Activated T-helper 2 cell treated with anti-CD3 and anti-CD28 coated beads, Interferon-gamma antibody, Interleukin-2, Interleukin-4, amounts not matched to agents 10 μg/mL and 5 μg/mL and 100 μg/mL, durations not matched to agents 14 hours and 24 hours and 36 hours (primary cell): ENCODE measurements at regions not wholly inside any gene's neighbourhood (a gene's known extent, or its start where the extent isn't known, plus 50 kb on each side); places are given as distances from the start of the nearest gene placed in this dataset.
"Not testable (repeated sequence)": the region's sequence is repeated elsewhere in the genome, so short reads cannot be mapped to it uniquely, and the experiment has no call there.

Experiments
- DNase-seq: peaks from one replicate; pipeline ENCODE4 v3.0.0; 2021; ENCODE audit warnings: low spot score
- H3K27ac Mint-ChIP-seq: one replicate; pipeline ENCODE4 v1.8.0; 2021; ENCODE audit warnings: mixed read lengths
- H3K27me3 Mint-ChIP-seq: one replicate; pipeline ENCODE4 v1.8.0; 2021; ENCODE audit warnings: low read depth, mixed read lengths
- H3K36me3 Mint-ChIP-seq: one replicate; pipeline ENCODE4 v1.8.0; 2021; ENCODE audit warnings: low read depth, mixed read lengths
- H3K4me1 Mint-ChIP-seq: one replicate; pipeline ENCODE4 v1.8.0; 2021; ENCODE audit warnings: low read depth, mixed read lengths
- H3K4me3 Mint-ChIP-seq: one replicate; pipeline ENCODE4 v1.8.0; 2021; ENCODE audit warnings: low read depth, mild to moderate bottlenecking, moderate library complexity, mixed read lengths
- H3K9me3 Mint-ChIP-seq: one replicate; pipeline ENCODE4 v1.8.0; 2021; ENCODE audit warnings: mixed read lengths
- intact Hi-C: fragments of 100-400 bp; cut with micrococcal nuclease; formaldehyde crosslinking; loops from one replicate; pipeline ENCODE4 v1.15.1; 2023

GRCh38 chr2:235433860-235434259 is 60.0 kb upstream of the AGAP1 start:
- Mint-ChIP-seq H3K27me3 (no peaks in the 10 kb centered on the region), H3K9me3 (peaks cover 4% of the 10 kb centered on the region), H3K36me3 (no peaks in the 10 kb centered on the region), H3K4me3 (no peak overlapping the region), H3K27ac (no peak overlapping the region), H3K4me1 (no peaks in the 10 kb centered on the region)
- DNase-seq: no peak
- intact Hi-C loops: no loop called here

DNA sequence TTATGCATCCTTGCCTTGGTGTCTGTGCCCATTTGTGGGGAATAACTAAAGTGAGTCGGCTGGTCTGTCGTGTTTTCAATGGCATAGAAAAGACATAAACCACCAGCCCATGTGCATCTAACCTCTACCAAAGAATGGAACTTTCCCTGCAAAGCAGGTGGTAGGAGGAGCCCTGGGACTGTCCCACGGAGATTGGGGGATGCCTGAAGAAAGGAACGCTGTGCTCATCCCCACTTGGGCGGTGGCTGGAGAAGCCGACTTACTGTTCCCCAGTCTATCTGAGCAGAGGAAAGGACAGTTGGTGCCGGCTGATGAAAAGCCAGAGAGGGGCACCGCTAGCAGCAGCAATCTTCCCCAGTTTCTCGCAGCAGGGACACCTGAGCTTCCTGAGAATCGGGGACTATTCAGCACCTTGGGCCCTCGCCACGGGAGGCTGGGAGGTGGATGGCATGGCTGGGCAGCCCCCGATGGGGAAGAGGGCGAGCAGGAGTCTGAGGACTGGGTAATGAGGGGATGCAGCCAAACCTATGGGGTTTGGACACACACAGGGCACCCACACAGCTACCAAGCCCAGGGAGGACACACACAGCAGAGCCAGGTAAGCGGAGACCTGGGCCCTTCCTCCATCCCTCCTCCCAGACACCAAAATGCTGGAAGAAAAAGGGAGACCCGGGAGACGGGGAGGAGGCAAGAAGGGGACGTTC is 53.7 kb upstream of the AGAP1 start:
- H3K9me3 Mint-ChIP-seq: peaks cover 4% of the 10 kb centered on the region
- no peaks in the 10 kb centered on the region for H3K27me3 Mint-ChIP-seq
- H3K4me3 Mint-ChIP-seq: no peak overlapping the region
- H3K27ac Mint-ChIP-seq: no peak overlapping the region
- intact Hi-C loops: no loop called here
- DNase-seq: no peak
- H3K36me3 Mint-ChIP-seq: no peaks in the 10 kb centered on the region
- no peaks in the 10 kb centered on the region for H3K4me1 Mint-ChIP-seq

DNA sequence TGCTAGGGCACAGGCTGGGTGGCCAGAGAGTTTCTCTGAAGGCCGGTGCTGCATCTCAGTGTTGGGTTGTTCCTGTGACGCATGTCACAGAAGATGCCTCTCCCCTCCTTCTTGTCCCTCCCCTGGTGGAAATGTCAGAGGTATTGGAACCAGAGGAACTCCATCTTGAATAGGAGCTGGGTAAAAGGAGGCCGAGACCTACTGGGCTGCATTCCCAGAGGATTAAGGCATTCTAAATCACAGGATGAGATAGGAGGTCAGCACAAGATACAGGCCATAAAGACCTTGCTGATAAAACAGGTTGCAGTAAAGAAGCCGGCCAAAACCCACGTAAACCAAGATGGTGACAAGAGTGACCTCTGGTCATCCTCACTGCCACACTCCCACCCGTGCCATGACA is 50.3 kb upstream of the AGAP1 start:
- H3K9me3 Mint-ChIP-seq, H3K27me3 Mint-ChIP-seq, intact Hi-C loops, DNase-seq, H3K4me3 Mint-ChIP-seq, H3K4me1 Mint-ChIP-seq, H3K27ac Mint-ChIP-seq, H3K36me3 Mint-ChIP-seq: not testable (repeated sequence)
